Testis (tissue), 2 donors: ENCODE measurements at regions not wholly inside any gene's neighbourhood (a gene's known extent, or its start where the extent isn't known, plus 50 kb on each side); places are given as distances from the start of the nearest gene placed in this dataset.

Experiments used
- DNase-seq: peaks from one replicate; pipeline ENCODE4 v3.0.0-alpha.2; 2019
- H3K27ac ChIP-seq, 2 donors: fragments of 200-600 bp; sonication (generic); one replicate each; pipeline ENCODE4 v1.5.1; 2019
- H3K27me3 ChIP-seq: fragments of 200-600 bp; sonication (generic); one replicate; pipeline ENCODE4 v1.5.1; 2019
- H3K36me3 ChIP-seq: fragments of 200-600 bp; sonication (generic); one replicate; pipeline ENCODE4 v1.5.1; 2017; ENCODE audit warnings: low read depth; ENCODE audit errors: missing control alignments
- H3K4me1 ChIP-seq: fragments of 200-600 bp; sonication (generic); one replicate; pipeline ENCODE4 v1.5.1; 2019
- H3K4me3 ChIP-seq, 2 donors: fragments of 200-600 bp; sonication (generic); one replicate each; pipeline ENCODE4 v1.5.1; 2017 to 2019
- H3K9me3 ChIP-seq: fragments of 200-600 bp; sonication (generic); one replicate; pipeline ENCODE4 v1.5.1; 2017
- CTCF ChIP-seq, 3 experiments: fragments of 450-650 bp in 2 of 3; fragments of 200-600 bp in 1 of 3; sonication (generic) in 1 of 3; IDR thresholded peaks; one replicate each; pipeline ENCODE4 v1.5.1; 2016 to 2019; ENCODE audit warnings: antibody characterized with exemption in 3 of 3, mild to moderate bottlenecking in 2 of 3, moderate library complexity in 1 of 3
- POLR2A ChIP-seq: fragments of 450-650 bp; IDR thresholded peaks from one replicate; pipeline ENCODE4 v1.6.1; 2017; ENCODE audit warnings: antibody characterized with exemption, mild to moderate bottlenecking, moderate library complexity
- WGBS, 2 donors: methylation state at CpG; one replicate each; pipeline ENCODE4 v1.1.5; 2018; 5-methylcytosine and 5-hydroxymethylcytosine counted together
- intact Hi-C: fragments of 100-400 bp; cut with DNase I; formaldehyde crosslinking; loops from one replicate; pipeline ENCODE4 v1.15.1; 2023; ENCODE audit warnings: low total_unique reads

- no peaks in the 10 kb centered on the region for H3K36me3 ChIP-seq
- H3K27me3 ChIP-seq: no peaks in the 10 kb centered on the region
- no peak overlapping the region for H3K27ac ChIP-seq
- H3K4me3 ChIP-seq: no peak overlapping the region
- no peak for DNase-seq
- no peaks in the 10 kb centered on the region for H3K4me1 ChIP-seq
- intact Hi-C loops: no loop called here
- TF ChIP-seq CTCF (IDR thresholded peaks at IDR 0.05) (no peak), POLR2A (no peak)
- H3K9me3 ChIP-seq: no peaks in the 10 kb centered on the region
- WGBS, 2 donors: 75 to 79% methylated on average over 4 of the region's 4 CpGs
Measured at GRCh38 chr20:39258253-39258652, 296.1 kb downstream of the DHX35 start.

GRCh38 chr20:39253051-39253755 is 291.1 kb downstream of the DHX35 start:
- Histone ChIP-seq H3K4me1 (no peaks in the 10 kb centered on the region), H3K36me3 (no peaks in the 10 kb centered on the region), H3K9me3 (no peaks in the 10 kb centered on the region), H3K4me3 (no peak overlapping the region), H3K27me3 (no peaks in the 10 kb centered on the region), H3K27ac (no peak overlapping the region)
- intact Hi-C loops: no loop called here
- no peak for TF ChIP-seq CTCF (IDR thresholded peaks at IDR 0.05)
- TF ChIP-seq POLR2A: no peak
- WGBS, 2 donors: 66 to 72% methylated on average over 9 of the region's 9 CpGs
- DNase-seq: no peak

GRCh38 chr20:39252035-39252434 is 289.9 kb downstream of the DHX35 start:
- no peaks in the 10 kb centered on the region for H3K36me3 ChIP-seq
- no peaks in the 10 kb centered on the region for H3K4me1 ChIP-seq
- WGBS, 2 donors: 87 to 93% methylated on average over 6 of the region's 6 CpGs
- TF ChIP-seq POLR2A: no peak
- no peak for TF ChIP-seq CTCF (IDR thresholded peaks at IDR 0.05)
- no peak for DNase-seq
- no peaks in the 10 kb centered on the region for H3K27me3 ChIP-seq
- intact Hi-C loops: no loop called here
- H3K9me3 ChIP-seq: no peaks in the 10 kb centered on the region
- H3K27ac ChIP-seq: no peak overlapping the region
- H3K4me3 ChIP-seq: no peak overlapping the region

- H3K27me3 ChIP-seq: no peaks in the 10 kb centered on the region
- WGBS, 2 donors: 71 to 85% methylated on average over 4 of the region's 4 CpGs
- H3K27ac ChIP-seq: no peak overlapping the region
- TF ChIP-seq POLR2A (no peak), CTCF (IDR thresholded peaks at IDR 0.05) (no peak)
- H3K36me3 ChIP-seq: no peaks in the 10 kb centered on the region
- H3K4me3 ChIP-seq: no peak overlapping the region
- intact Hi-C loops: no loop called here
- H3K9me3 ChIP-seq: no peaks in the 10 kb centered on the region
- DNase-seq: no peak
- H3K4me1 ChIP-seq: no peaks in the 10 kb centered on the region
Measured at GRCh38 chr20:39249798-39250197, 287.7 kb downstream of the DHX35 start.

- no peak overlapping the region for H3K27ac ChIP-seq
- H3K27me3 ChIP-seq: no peaks in the 10 kb centered on the region
- no peak overlapping the region for H3K4me3 ChIP-seq
- H3K4me1 ChIP-seq: no peaks in the 10 kb centered on the region
- DNase-seq: no peak
- intact Hi-C loops: no loop called here
- H3K9me3 ChIP-seq: no peaks in the 10 kb centered on the region
- no peaks in the 10 kb centered on the region for H3K36me3 ChIP-seq
- TF ChIP-seq POLR2A (no peak), CTCF (IDR thresholded peaks at IDR 0.05) (no peak)
Measured at GRCh38 chr20:39248862-39249485, 286.8 kb downstream of the DHX35 start.
